ENCODE measurements at regions not wholly inside any gene's neighbourhood (a gene's known extent, or its start where the extent isn't known, plus 50 kb on each side); places are given as distances from the start of the nearest gene placed in this dataset.

- Histone ChIP-seq H3F3A (ENCODE audit: low read depth) (peaks cover 14% of the 10 kb centered on the region), H3K27ac (no peak overlapping the region), H3K36me3 (no peaks in the 10 kb centered on the region), H3K27me3 (no peaks in the 10 kb centered on the region), H2AFZ (replicated peaks) (peak overlapping the region; percentile 66), H3K4me1 (peaks cover 14% of the 10 kb centered on the region), H3K9me3 (ENCODE audit: low read depth) (no peaks in the 10 kb centered on the region), H3K4me2 (no peak overlapping the region), H3K79me2 (ENCODE audit: low read depth) (no peaks in the 10 kb centered on the region), H3K9ac (no peak overlapping the region), H3K4me3 (no peak overlapping the region), H4K20me1 (ENCODE audit: low read depth) (no peaks in the 10 kb centered on the region)
- no peaks in the 10 kb centered on the region for H3K9me3 Mint-ChIP-seq
- H3K36me3 Mint-ChIP-seq: no peaks in the 10 kb centered on the region
- H3K4me3 Mint-ChIP-seq: no peak overlapping the region
- no peak for TF ChIP-seq EZH2 (IDR thresholded peaks at IDR 0.05)
- TF ChIP-seq CTCF (IDR thresholded peaks at IDR 0.05): no peak
- TF ChIP-seq EZH2phosphoT487 (IDR thresholded peaks at IDR 0.05): no peak
- no peak overlapping the region for H3K27ac Mint-ChIP-seq
- peaks cover 14% of the 10 kb centered on the region for H3K4me1 Mint-ChIP-seq
- DNase-seq (ENCODE audit: low spot score): no peak
- H3K27me3 Mint-ChIP-seq (ENCODE audit: insufficient read depth, low read depth): peaks cover 3% of the 10 kb centered on the region
These were observed 356.5 kb upstream of the SLCO3A1 start for GRCh38 chr15:91496754-91497691.

DNA sequence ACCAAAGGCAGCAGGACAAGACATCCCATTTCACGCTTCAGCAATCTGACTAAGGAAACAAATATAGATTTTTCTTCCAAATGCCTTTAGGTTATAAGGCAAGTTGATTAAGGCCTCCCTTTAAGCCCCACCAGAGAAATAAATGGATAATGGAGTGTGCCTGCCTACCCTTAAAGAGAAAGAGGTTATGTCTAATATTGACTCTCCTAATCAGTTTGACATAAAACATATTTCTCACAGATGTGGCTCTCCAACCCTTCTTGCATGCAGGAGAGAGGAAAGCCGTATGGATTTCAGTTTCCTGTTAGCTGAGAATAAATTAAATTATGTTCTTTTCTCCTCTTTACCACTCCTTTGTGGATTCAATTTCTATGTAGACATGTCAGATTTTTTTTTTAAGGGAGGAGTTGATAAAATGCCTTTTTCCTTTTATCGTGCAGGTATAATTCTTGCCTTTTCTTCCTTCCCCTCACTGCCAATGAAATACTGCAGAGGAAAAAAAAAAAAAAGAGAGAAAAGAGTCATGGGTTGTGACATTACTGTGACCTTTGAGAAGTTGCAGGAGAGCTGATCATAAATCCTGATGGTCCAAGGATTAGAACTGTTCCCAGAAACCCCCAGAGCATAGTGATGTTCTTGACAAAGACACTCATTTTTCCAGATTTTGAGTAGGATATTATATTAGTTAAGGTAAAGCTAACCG is 355.3 kb upstream of the SLCO3A1 start:
- Mint-ChIP-seq H3K4me3 (no peak overlapping the region), H3K4me1 (peaks cover 14% of the 10 kb centered on the region), H3K27ac (no peak overlapping the region), H3K36me3 (no peaks in the 10 kb centered on the region), H3K9me3 (peaks cover 4% of the 10 kb centered on the region), H3K27me3 (ENCODE audit: insufficient read depth, low read depth) (peaks cover 3% of the 10 kb centered on the region)
- Histone ChIP-seq H3K9me3 (ENCODE audit: low read depth) (no peaks in the 10 kb centered on the region), H3K4me1 (peaks cover 14% of the 10 kb centered on the region), H3K4me3 (no peak overlapping the region), H3K9ac (no peak overlapping the region), H3K27ac (no peak overlapping the region), H3K36me3 (no peaks in the 10 kb centered on the region), H3F3A (ENCODE audit: low read depth) (peaks cover 14% of the 10 kb centered on the region), H3K27me3 (no peaks in the 10 kb centered on the region), H4K20me1 (ENCODE audit: low read depth) (no peaks in the 10 kb centered on the region), H3K4me2 (no peak overlapping the region), H2AFZ (replicated peaks) (no peak overlapping the region), H3K79me2 (ENCODE audit: low read depth) (no peaks in the 10 kb centered on the region)
- no peak for DNase-seq (ENCODE audit: low spot score)
- TF ChIP-seq CTCF (IDR thresholded peaks at IDR 0.05): no peak
- TF ChIP-seq EZH2phosphoT487 (IDR thresholded peaks at IDR 0.05): no peak
- no peak for TF ChIP-seq EZH2 (IDR thresholded peaks at IDR 0.05)

DNA sequence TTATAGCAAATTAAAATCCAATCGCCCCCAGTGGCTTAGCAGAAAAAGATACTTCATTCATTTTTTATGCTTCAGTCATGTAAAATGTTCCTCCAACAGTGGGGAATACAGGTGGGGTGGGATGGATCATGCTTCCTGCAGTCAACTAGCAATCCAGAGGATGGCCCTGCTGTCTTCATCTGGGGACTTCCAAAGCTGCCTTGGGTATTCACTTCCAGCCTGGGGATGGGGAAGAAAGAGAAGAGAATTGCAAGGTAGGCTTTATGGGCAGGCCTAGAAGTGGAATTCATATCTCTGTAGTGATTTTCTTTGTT is 354.8 kb upstream of the SLCO3A1 start:
- no peak overlapping the region for H3K27ac ChIP-seq
- Mint-ChIP-seq H3K36me3 (no peaks in the 10 kb centered on the region), H3K27me3 (ENCODE audit: insufficient read depth, low read depth) (peaks cover 3% of the 10 kb centered on the region), H3K9me3 (peaks cover 4% of the 10 kb centered on the region), H3K4me3 (no peak overlapping the region), H3K27ac (no peak overlapping the region), H3K4me1 (peaks cover 14% of the 10 kb centered on the region)
- H4K20me1 ChIP-seq (ENCODE audit: low read depth): no peaks in the 10 kb centered on the region
- DNase-seq (ENCODE audit: low spot score): no peak
- peaks cover 14% of the 10 kb centered on the region for H3F3A ChIP-seq (ENCODE audit: low read depth)
- no peaks in the 10 kb centered on the region for H3K9me3 ChIP-seq (ENCODE audit: low read depth)
- peaks cover 14% of the 10 kb centered on the region for H3K4me1 ChIP-seq
- TF ChIP-seq EZH2 (IDR thresholded peaks at IDR 0.05): no peak
- no peak for TF ChIP-seq EZH2phosphoT487 (IDR thresholded peaks at IDR 0.05)
- TF ChIP-seq CTCF (IDR thresholded peaks at IDR 0.05): no peak
- no peak overlapping the region for H3K9ac ChIP-seq
- H3K4me2 ChIP-seq: no peak overlapping the region
- no peak overlapping the region for H2AFZ ChIP-seq (replicated peaks)
- no peak overlapping the region for H3K4me3 ChIP-seq
- H3K36me3 ChIP-seq: no peaks in the 10 kb centered on the region
- no peaks in the 10 kb centered on the region for H3K79me2 ChIP-seq (ENCODE audit: low read depth)
- no peaks in the 10 kb centered on the region for H3K27me3 ChIP-seq

Data from neural progenitor cell (in vitro differentiated cells).